ENCODE measurements at regions not wholly inside any gene's neighbourhood (a gene's known extent, or its start where the extent isn't known, plus 50 kb on each side); places are given as distances from the start of the nearest gene placed in this dataset.
A peak's percentile ranks its signal among the peaks of the same experiment; 100 is the strongest.
"Not testable (repeated sequence)": the region's sequence is repeated elsewhere in the genome, so short reads cannot be mapped to it uniquely, and the experiment has no call there.

DNA sequence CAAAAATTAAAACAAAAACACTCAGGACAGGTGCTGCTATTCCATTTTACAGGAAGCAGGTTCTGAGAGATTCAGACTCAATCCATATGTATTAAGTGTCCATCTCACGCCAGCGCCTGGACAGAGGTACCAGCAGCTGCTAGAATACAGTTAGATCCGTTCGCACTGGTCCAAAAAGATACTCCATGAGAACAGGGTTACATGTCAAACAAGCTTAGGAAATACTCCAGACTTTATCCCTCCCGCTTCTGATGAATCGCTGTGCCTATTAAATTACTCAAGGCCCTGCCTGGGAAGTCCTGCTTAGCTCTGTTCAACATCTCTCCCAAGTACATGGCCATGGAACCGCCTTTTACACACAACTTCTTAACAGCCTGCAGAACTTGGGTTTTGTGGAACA, 50.2 kb upstream of the SLC35C1 start:
- no peak for DNase-seq

DNA sequence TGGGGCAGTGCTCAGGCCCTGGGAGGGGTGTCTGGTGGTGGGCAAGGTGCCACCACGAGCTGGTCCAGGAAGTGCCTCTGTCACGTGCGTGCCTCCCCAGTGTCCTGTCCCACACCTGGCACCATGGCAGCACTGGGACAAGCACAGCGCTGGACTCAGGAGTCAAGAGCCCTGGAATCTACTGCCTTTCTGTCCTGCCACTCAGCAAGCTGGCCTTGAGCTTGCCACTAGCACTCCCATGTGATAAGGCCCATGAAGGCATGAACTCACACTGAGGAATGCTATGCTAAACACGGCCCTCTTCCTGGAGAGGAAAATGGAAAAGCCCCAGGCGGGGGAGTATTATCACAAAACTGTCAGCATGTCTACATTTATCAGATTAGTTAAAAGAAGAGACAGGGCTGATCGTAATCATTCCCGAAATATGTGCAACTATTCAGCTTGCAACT, 50.7 kb upstream of the SLC35C1 start:
- DNase-seq, result no peak

GRCh38 chr11:45752106-45752505, 52.8 kb upstream of the SLC35C1 start:
- no peak for DNase-seq

DNA sequence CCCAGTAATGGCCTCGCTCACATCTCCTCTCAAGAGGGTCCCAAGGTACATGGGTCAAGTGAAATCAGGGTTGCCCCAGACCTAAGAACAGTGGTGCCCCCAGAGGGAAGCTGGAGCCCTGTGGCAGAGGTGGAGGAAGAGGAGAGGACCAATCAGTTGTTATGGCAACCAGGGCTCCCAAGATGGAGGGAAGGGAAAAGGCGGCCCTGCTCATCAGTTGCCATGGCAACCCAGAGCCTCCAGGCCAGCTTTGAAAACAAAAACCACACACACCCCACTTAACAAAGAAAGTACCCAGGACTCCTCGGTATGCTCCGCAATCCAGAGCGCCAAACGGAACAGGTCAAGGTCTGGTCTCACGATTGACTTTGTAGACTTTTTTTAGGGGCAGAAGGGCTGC, 53.5 kb upstream of the SLC35C1 start:
- DNase-seq, result peak; percentile 21

DNA sequence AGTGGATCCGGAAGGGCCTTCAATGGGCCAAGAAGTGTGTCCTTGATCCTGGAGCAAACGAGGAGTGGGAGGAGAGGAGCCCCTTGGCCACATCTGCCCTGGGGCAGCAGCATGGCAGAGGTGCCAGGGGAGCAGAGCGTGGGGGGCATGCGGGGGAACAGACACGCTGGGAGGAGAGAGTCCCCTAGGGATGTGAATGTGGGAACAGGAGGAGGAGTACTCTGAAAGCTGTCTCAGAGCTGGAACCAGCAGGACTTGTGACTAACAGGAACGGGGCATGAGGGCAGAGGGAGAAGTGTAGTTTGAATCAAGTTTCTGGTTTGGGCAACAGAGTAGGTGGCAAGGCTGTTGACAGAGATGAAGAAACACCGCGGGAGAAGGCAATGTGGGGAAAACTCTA, 54.5 kb upstream of the SLC35C1 start:
- DNase-seq, result no peak

DNA sequence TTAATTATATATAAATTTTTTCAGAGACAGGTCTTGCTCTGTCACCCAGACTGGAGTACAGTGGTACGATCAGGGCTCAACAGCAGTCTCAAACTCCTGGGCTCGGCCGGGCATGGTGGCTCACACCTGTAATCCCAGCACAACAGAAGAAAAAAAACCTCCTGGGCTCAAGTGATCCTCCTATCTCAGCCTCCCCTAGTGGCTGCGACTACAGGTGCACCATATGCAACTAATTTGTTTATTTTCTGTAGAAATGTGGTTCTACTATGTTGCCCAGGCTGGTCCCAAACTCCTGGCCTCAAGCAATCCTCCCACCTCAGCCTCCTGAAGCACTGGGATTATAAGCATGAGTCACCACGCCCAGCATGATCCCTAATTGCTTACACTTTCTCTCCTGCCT, 56.1 kb upstream of the SLC35C1 start:
- no peak for DNase-seq

DNA sequence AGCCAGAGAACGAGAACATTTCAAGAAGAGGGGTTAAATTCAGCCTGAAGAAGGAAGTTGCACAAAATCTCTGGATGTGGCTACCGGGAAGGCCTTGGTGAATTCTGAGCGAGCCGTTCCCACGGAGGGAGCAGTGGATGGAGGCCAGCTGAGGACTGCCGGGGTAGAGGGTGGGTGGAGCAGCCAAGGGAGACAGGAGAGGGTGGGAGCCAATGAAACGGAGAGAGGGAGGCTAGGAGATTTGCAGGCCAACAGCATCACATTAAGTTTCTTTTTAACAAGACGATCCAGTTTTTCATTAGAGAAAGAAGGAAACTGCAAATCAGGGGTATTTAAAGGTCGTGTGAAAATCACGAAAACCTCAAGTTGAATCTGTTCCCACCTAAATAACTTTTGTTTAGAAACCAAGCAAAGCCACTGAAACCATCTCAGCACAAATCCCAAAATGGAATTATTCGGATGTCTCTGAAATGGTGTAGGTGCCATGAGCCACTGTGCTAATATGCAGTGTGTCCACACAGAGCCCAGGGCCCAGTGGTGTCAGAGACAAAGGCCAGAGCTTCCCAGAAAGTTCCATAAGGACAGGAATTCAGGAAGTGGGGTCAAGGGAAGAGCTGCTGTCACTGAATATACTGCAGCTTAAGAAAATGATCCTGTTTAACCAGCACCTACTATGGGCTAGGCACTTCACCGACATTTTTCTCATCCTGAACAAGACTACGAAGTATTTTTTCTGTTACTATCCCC, 59.7 kb upstream of the SLC35C1 start:
- no peak for DNase-seq

DNA sequence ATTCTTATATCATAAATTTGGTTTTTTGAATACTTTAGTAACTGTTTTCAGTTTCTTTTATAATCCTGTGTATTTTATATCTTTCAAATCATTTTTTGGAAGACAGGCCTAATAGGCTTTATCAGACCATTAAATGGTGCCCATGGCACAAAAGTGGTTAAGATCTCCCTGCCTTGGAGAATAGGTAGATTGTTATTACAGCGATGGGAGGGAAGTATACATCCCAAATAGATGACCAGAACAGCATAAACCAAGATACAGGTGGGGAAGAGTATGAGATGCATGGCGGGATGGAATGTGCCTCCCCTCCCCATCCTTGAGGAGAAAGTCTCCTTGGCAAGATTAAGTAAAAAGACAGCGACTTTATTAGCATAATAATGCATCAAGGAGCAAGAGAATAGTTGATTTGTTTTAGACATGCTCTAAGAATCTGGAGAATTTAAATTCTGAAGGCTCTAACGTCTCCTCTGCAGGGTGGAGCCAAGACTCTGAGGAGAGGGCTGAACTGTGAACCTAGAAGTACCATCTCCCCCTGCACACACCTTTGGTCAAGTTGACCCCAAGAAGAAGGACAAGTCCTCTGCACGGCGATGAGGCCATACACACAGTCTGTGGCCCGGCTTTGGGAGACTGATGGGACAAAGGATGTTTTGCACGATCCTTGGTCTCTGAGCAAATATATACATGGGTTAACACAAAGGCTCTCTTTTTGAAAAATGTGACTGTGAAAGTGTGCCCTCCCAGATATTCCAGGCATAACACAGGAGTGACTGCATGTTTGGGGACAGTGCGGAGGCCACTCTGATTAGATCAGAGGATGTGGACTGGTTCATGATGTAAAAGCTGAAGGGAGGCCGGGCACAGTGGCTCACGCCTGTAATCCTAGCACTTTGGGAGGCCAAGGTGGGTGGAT, 61.1 kb upstream of the SLC35C1 start:
- DNase-seq, result no peak

DNA sequence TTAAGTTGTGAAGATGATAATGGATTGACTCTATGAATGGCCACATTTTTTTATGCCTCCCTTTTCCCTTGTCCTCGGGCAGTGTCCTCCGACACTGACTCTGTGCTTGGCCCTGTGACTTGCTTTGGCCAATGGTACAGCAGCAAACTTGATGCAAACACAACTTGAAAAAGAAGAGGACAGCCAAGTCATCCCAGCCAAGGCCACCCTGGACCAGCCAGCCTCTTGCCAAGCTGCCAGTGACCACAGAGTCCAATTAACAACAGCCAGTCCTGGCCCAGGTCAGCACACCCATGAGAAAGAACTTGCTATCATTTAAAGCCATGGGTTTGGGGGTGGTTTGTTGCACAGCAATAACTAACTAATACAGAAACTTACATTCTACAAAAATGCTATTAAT, 63.4 kb upstream of the SLC35C1 start:
- no peak for DNase-seq

DNA sequence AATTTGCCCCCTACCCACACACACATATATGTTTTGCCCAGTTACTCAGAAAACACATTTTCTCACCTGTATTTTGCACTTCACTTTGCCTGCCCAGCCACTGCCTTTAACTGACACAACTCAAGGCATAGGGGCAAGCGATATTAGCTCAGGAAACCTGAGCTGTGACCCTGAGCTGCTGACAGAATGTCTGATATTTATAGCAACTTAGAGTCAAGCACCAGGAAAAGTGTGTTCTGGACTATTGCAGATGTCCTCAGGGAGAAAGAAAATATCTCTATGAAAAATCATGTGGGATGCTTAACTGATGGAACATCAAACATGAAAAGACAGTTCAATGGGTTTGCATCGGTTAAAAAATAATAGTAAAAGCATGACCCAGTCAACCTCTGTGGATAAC, 63.9 kb upstream of the SLC35C1 start:
- DNase-seq, result no peak

DNA sequence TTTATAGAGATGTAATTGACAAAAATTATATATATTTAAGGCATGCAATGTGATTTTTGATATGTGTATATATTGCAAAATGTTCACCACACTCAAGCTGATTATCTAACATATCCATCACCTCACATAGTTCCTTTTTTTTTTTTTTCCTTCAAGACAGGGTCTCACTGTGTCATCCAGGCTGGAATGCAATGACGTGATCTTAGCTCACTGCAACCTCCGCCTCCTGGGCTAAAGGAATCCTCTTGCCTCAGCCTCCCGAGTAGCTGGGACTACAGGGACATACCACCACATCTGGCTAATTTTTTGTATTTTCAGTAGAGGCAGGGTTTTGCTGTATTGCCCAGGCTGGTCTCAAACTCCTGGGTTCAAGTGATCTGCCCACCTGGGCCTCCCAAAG, 65.1 kb upstream of the SLC35C1 start:
- DNase-seq, result no peak

GRCh38 chr11:45739071-45739470, 65.9 kb upstream of the SLC35C1 start:
- not testable (repeated sequence) for DNase-seq

DNA sequence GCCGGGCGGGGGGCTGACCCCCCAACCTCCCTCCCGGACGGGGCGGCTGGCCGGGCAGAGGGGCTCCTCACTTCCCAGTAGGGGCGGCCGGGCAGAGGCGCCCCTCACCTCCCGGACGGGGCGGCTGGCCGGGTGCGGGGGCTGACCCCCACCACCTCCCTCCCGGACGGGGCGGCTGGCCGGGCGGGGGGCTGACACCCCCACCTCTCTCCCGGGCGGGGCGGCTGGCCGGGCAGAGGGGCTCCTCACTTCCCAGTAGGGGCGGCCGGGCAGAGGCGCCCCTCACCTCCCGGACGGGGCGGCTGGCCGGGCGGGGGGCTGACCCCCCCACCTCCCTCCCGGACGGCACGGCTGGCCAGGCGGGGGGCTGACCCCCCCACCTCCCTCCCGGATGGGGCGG, 66.8 kb upstream of the SLC35C1 start:
- not testable (repeated sequence) for DNase-seq

DNA sequence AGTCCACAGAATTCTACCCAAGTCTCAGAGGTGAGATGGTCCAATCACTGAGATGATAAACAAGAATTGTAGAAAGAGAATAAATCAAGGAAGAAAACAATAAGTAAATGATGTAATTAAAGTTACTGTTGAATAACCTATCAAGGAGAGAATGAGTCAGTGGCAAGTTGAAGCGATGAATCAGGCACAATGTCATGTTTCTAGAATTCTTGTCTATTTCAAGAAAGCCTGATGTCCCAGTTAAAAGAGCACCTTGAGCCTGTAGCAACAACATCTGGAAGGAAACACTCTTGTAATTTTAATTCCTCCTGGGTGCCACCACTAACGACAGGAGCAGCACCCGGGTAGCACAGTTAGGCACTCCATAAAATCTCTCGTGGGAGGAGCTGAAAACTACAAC, 67.9 kb upstream of the SLC35C1 start:
- DNase-seq, result no peak

GRCh38 chr11:45736424-45736823, 68.5 kb upstream of the SLC35C1 start:
- DNase-seq, result peak; percentile 30

- no peak for DNase-seq
Measured at GRCh38 chr11:45733176-45733575, 67.8 kb upstream of the CHST1 start.

- DNase-seq, result no peak
Measured at GRCh38 chr11:45732343-45732742, 66.9 kb upstream of the CHST1 start.

DNA sequence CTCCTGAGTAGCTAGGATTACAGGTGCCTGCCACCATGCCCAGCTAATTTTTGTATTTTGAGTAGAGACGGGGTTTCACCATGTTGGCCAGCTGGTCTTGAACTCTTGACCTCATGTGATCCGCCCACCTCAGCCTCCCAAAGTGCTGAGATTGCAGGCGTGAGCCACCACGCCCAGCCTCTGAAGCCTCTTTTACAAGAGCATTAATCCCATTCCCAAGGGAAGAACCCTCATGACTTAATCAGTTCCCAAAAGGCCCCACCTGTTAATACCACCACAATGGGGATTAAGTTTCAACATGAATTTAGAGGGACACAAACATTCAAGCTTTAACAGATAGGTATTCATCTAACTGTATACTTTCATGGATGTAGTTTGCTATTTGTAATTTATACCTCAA, 65.7 kb upstream of the CHST1 start:
- DNase-seq, result peak; percentile 73

DNA sequence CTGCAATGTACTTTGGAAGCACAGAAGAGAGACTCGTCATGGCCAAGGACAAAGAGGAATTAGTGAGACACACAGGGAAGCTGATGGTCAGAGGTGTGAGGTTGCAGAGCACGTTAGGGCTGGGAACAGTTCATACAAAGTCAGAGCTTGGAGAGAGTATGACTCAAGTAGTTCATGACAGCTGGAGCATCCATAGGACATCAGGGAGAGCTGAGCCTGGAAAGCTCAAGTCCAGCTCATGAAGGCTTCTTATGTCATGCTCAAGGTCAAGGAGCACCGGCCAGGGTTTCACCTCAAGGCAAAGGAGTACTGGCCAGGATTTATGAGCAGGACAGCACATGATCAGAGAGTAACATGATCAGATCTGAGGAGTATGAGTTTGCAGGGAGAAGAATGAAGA, 64.6 kb upstream of the CHST1 start:
- no peak for DNase-seq

- DNase-seq, result no peak
Measured at GRCh38 chr11:45726493-45727054, 61.2 kb upstream of the CHST1 start.

GRCh38 chr11:45725776-45726492, 60.5 kb upstream of the CHST1 start:
- no peak for DNase-seq

- DNase-seq, result no peak
Measured at GRCh38 chr11:45725121-45725520, 59.7 kb upstream of the CHST1 start.

- DNase-seq, result peak; percentile 42
Measured at GRCh38 chr11:45724153-45724552, 58.7 kb upstream of the CHST1 start.
